GM18867 (cell line): ENCODE measurements at regions not wholly inside any gene's neighbourhood (a gene's known extent, or its start where the extent isn't known, plus 50 kb on each side); places are given as distances from the start of the nearest gene placed in this dataset.

Source experiments
- ATAC-seq: cut with Tn5 transposase; IDR thresholded peaks from one replicate; pipeline ENCODE4 v1.9.1; 2021; ENCODE audit warnings: mild to moderate bottlenecking, moderate library complexity; ENCODE audit not compliant: unreplicated experiment

GRCh38 chr2:120620025-120620793, 115.5 kb upstream of the GLI2 start:
- ATAC-seq = no peak

GRCh38 chr2:120622159-120622869, 113.4 kb upstream of the GLI2 start:
- no peak for ATAC-seq

- no peak for ATAC-seq
These were observed 112.5 kb upstream of the GLI2 start for GRCh38 chr2:120622886-120623753.

GRCh38 chr2:120624061-120624737, 111.5 kb upstream of the GLI2 start:
- ATAC-seq = no peak

- no peak for ATAC-seq
These were observed 110.8 kb upstream of the GLI2 start for GRCh38 chr2:120624738-120625446.

GRCh38 chr2:120625865-120626560, 109.7 kb upstream of the GLI2 start:
- ATAC-seq = no peak

GRCh38 chr2:120626566-120626965, 109.1 kb upstream of the GLI2 start:
- no peak for ATAC-seq

- ATAC-seq = no peak
These were observed 107.4 kb upstream of the GLI2 start for GRCh38 chr2:120628248-120628647.

- no peak for ATAC-seq
These were observed 106.3 kb upstream of the GLI2 start for GRCh38 chr2:120629241-120629895.

GRCh38 chr2:120630031-120630701, 105.5 kb upstream of the GLI2 start:
- no peak for ATAC-seq

- no peak for ATAC-seq
These were observed 104.4 kb upstream of the GLI2 start for GRCh38 chr2:120631236-120631635.

GRCh38 chr2:120631724-120632123, 103.9 kb upstream of the GLI2 start:
- ATAC-seq = no peak

- no peak for ATAC-seq
These were observed 102.6 kb upstream of the GLI2 start for GRCh38 chr2:120632796-120633646.

- ATAC-seq = no peak
These were observed 101.1 kb upstream of the GLI2 start for GRCh38 chr2:120634533-120634932.

- no peak for ATAC-seq
These were observed 100.5 kb upstream of the GLI2 start for GRCh38 chr2:120635146-120635545.

- ATAC-seq = no peak
These were observed 97.8 kb upstream of the GLI2 start for GRCh38 chr2:120637847-120638246.

GRCh38 chr2:120638450-120638849, 97.2 kb upstream of the GLI2 start:
- ATAC-seq = no peak

- ATAC-seq = no peak
These were observed 94.3 kb upstream of the GLI2 start for GRCh38 chr2:120641366-120641771.
